CD4-positive, alpha-beta T cell treated with Interleukin-4 for 4 hours (primary cell): ENCODE measurements at regions not wholly inside any gene's neighbourhood (a gene's known extent, or its start where the extent isn't known, plus 50 kb on each side); places are given as distances from the start of the nearest gene placed in this dataset.

Experiments used
- DNase-seq: peaks from one replicate; pipeline ENCODE4 v3.0.0-alpha.2; 2020

- no peak for DNase-seq
Measured at GRCh38 chr10:128286141-128286761, 160.0 kb upstream of the MKI67 start.

- no peak for DNase-seq
Measured at GRCh38 chr10:128286762-128287500, 160.7 kb upstream of the MKI67 start.

GRCh38 chr10:128287921-128288320 is 161.7 kb upstream of the MKI67 start:
- DNase-seq = no peak

- no peak for DNase-seq
Measured at GRCh38 chr10:128289621-128290020, 163.4 kb upstream of the MKI67 start.

GRCh38 chr10:128295003-128295402 is 168.8 kb upstream of the MKI67 start:
- no peak for DNase-seq

GRCh38 chr10:128296253-128297007 is 170.2 kb upstream of the MKI67 start:
- DNase-seq = no peak

GRCh38 chr10:128297709-128298378 is 171.6 kb upstream of the MKI67 start:
- no peak for DNase-seq

GRCh38 chr10:128298587-128298986 is 172.4 kb upstream of the MKI67 start:
- no peak for DNase-seq

- DNase-seq = no peak
Measured at GRCh38 chr10:128300290-128300824, 174.1 kb upstream of the MKI67 start.

- no peak for DNase-seq
Measured at GRCh38 chr10:128301051-128301450, 174.8 kb upstream of the MKI67 start.

- no peak for DNase-seq
Measured at GRCh38 chr10:128302808-128303207, 176.6 kb upstream of the MKI67 start.

GRCh38 chr10:128304271-128304670 is 178.0 kb upstream of the MKI67 start:
- DNase-seq = no peak

GRCh38 chr10:128305601-128306345 is 179.6 kb upstream of the MKI67 start:
- DNase-seq = no peak

GRCh38 chr10:128306535-128306934 is 180.3 kb upstream of the MKI67 start:
- DNase-seq = no peak

GRCh38 chr10:128306966-128307365 is 180.7 kb upstream of the MKI67 start:
- no peak for DNase-seq

GRCh38 chr10:128307820-128308219 is 181.6 kb upstream of the MKI67 start:
- no peak for DNase-seq

GRCh38 chr10:128310971-128311658 is 184.9 kb upstream of the MKI67 start:
- DNase-seq = no peak

- no peak for DNase-seq
Measured at GRCh38 chr10:128312250-128312649, 186.0 kb upstream of the MKI67 start.

GRCh38 chr10:128314686-128315085 is 188.5 kb upstream of the MKI67 start:
- DNase-seq = no peak

GRCh38 chr10:128316121-128316726 is 190.0 kb upstream of the MKI67 start:
- DNase-seq = no peak

GRCh38 chr10:128316925-128317324 is 190.7 kb upstream of the MKI67 start:
- no peak for DNase-seq
